VCaP (cell line): ENCODE measurements at regions not wholly inside any gene's neighbourhood (a gene's known extent, or its start where the extent isn't known, plus 50 kb on each side); places are given as distances from the start of the nearest gene placed in this dataset.

Experiments used
- H3K27ac ChIP-seq: fragments of 450-650 bp; 2 replicates; pipeline ENCODE4 v1.5.1; 2017
- TF ChIP-seq, protein P1 (sequence below): fragments of 450-650 bp; conservative IDR thresholded peaks from 2 replicates; pipeline ENCODE4 v1.5.1; 2017; ENCODE audit warnings: mild to moderate bottlenecking, moderate library complexity

DNA sequence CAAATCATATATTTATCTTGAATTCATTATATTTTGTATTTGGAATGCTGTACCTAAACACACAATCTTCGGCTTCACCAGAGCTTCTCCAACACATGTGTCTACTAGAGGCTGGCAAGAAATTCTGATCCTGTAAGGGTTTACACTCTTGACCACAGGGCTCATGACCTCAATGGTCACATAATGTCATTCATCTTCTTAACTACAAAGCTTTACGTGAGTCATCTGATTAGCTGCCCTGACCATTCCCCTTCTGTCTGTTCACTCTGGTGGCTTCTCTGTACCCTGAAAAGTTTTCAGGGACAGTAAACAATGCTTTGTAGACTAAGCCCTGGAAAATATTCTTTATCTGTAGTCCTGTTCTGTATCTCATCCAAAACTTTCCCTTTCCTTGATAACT, 423.9 kb downstream of the CMPK2 start:
- TF ChIP-seq, protein P1, sequence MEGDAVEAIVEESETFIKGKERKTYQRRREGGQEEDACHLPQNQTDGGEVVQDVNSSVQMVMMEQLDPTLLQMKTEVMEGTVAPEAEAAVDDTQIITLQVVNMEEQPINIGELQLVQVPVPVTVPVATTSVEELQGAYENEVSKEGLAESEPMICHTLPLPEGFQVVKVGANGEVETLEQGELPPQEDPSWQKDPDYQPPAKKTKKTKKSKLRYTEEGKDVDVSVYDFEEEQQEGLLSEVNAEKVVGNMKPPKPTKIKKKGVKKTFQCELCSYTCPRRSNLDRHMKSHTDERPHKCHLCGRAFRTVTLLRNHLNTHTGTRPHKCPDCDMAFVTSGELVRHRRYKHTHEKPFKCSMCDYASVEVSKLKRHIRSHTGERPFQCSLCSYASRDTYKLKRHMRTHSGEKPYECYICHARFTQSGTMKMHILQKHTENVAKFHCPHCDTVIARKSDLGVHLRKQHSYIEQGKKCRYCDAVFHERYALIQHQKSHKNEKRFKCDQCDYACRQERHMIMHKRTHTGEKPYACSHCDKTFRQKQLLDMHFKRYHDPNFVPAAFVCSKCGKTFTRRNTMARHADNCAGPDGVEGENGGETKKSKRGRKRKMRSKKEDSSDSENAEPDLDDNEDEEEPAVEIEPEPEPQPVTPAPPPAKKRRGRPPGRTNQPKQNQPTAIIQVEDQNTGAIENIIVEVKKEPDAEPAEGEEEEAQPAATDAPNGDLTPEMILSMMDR, result no peak
- no peak overlapping the region for H3K27ac ChIP-seq

DNA sequence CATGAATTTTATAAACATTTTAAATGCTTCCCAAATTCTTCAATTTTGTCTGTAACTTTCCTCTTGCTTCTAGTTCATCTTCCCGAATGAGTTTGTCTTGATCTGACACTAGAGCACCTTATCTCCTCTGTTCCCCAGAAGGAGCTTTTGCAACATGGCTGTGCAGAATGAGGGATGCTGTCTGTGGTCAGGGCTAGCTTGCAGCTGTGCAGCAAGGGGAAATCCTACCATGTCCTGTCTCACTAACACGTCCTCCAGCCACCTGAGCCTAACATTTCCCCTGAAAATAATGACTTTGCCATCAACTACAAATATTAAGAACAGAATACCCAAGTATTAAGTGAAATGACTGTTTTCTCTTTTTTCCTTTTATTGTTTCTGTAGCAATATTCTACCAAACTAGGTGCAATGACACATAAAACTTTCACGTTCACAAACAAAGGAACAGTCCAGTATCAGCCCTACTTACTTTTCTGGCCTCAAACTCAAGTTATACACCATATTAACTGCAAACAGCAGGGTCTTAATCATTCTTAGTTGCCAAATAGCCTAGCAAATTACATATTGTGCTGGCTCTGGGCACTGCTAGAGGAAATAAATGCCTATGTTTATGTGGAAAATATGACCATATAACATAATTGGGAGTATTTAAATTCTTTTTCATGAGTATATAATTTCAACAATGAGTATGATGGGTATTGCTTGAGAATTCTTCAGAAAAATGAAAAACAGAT, 423.3 kb downstream of the CMPK2 start:
- no peak overlapping the region for H3K27ac ChIP-seq
- TF ChIP-seq, protein P1, result no peak

DNA sequence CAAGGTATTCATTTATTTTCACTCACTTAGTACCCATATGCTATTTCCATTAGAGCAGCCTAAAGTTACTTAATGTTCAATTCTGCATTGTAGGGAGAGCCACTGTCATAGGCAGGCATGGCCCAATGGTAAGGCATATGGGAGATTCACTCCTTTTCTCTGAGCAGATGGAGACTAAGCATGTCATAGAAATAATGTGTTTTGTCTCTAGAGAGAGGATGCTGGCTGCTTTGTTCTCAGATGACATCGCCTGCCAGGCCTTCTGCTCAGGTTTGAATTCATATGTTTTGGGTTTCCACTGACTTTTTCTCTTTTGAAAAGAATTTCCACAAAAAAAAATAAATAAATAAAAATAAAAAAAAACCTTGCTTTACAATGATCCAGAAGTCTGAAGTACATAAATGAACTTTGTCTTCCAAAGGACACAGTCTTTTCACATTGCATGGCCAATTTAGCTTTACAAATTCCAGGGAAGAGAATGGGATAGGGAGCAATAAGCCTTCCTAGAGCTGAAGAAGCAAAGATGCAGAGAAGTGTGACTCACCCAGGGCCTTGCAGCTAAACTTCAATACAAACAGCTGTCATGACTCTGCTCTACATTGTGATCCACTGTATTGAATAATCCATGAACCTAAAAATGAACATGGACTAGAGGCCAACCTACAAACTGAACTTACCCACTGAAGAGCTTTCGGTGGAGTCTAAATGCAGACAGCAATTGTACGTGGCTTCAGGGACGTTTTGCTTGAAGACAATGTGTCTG, 422.5 kb downstream of the CMPK2 start:
- TF ChIP-seq, protein P1, result no peak
- H3K27ac ChIP-seq, result no peak overlapping the region

DNA sequence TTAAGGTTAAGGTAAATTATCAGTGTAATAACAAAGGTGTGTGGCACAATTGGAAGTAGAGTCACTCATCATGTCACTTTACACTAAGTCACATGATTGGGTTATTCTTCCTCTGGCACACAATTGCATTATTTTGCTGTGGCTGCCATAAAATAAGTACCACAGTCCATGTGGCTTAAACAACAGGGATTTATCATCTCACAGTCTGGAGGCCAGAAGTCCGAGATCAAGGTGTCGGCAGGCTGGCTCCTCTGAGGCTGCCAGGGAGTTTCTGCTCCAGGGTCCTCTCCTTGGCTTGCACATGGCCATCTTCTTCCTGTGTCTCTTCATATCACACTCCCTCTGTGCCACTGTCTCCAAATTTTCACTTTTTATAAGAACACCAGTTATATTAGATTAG, 421.2 kb downstream of the CMPK2 start:
- TF ChIP-seq, protein P1, result no peak
- no peak overlapping the region for H3K27ac ChIP-seq

DNA sequence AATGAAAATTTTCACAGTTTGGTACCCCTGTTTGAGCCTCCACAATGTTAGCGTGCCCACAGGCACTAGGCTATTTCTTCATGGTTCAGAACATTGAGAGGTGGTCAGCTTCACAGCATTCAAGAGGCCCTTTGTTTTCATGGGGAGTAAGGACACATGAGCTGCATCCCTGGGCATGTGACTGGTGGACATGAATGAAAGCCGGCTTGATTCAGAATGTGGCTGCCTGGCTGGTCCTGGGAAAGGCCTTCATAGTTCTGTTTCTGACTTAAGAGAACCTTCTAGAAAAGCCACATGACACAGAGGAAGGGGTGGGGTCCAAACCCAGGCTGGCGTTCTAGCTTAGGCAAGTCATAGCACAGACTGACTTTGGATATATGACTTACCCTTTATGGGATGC, 420.6 kb downstream of the CMPK2 start:
- H3K27ac ChIP-seq, result no peak overlapping the region

DNA sequence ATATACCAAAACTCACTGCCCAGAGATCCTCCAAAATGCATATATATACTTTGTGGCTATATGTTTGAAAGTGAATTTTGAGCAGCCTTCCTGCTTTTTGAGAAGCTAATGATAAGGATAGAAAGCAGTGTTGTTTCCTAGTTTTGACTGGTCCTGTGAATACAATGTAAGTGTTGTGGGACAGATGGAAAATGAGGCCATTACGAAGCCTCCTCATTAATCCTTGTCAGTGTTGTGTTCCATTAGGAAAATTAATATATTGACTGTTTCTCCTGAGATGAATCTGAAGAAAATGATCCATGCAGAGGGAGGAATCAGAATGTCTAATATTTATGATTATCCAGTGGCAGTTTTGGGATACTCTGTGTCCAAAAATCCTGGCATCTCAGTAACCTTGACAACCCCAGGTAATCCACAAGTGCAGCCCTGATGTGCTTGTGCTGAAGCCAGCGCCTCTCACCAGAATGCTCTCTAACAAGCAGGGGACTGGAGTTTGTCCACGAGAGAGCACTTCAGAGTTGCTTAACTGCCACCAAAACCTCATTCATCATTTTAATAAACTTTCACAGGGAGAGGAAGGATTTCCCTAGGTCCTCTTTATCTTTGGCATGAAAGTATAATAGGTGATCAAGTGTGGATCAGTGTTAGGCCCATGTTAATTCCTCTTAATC, 418.6 kb downstream of the CMPK2 start:
- no peak overlapping the region for H3K27ac ChIP-seq
- TF ChIP-seq, protein P1, result no peak

More for the DNA sequence above, 420.6 kb downstream of the CMPK2 start:
- TF ChIP-seq, protein P1, result no peak

DNA sequence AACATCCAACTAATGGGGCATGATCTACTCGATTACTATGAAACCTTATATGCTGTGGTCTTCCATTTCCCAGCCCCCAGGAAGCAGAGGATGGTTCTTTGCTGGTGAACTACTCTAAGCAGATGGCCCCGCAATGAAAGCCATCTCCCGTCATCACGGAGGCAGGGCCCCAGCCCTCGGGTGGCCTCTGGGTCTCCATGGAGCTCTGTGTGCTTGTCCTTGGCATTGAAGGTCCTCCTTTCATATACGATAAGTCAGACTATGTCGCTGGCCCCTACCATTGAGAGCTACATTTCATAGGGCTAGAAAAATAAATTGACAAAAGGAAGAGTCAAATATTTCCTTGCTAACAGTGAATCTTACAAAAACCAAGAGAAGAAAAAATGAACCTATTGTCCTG, 416.8 kb downstream of the CMPK2 start:
- no peak overlapping the region for H3K27ac ChIP-seq
- TF ChIP-seq, protein P1, result no peak
